HFF-Myc (cell line): ENCODE measurements at regions not wholly inside any gene's neighbourhood (a gene's known extent, or its start where the extent isn't known, plus 50 kb on each side); places are given as distances from the start of the nearest gene placed in this dataset.
"Not testable (repeated sequence)": the region's sequence is repeated elsewhere in the genome, so short reads cannot be mapped to it uniquely, and the experiment has no call there.

Source experiments
- DNase-seq: peaks from one replicate; pipeline ENCODE4 v3.0.0-alpha.2; 2011; ENCODE audit warnings: low read depth; ENCODE audit errors: extremely low read depth
- H3K4me3 ChIP-seq: replicated peaks from 2 replicates; pipeline ENCODE4 v1.5.1; 2011; ENCODE audit warnings: low read depth, mild to moderate bottlenecking, control low read depth, low read length
- CTCF ChIP-seq: IDR thresholded peaks from 2 replicates; pipeline ENCODE4 v1.5.1; 2012; ENCODE audit warnings: mild to moderate bottlenecking, low read depth, low read length, control low read depth; ENCODE audit errors: missing control alignments

GRCh38 chr3:73141525-73141924 lies 80.1 kb downstream of the EBLN2 start:
- no peak for TF ChIP-seq CTCF
- no peak for DNase-seq
- no peak overlapping the region for H3K4me3 ChIP-seq

GRCh38 chr3:73143401-73143800 lies 81.9 kb downstream of the EBLN2 start:
- no peak for TF ChIP-seq CTCF
- no peak for DNase-seq
- H3K4me3 ChIP-seq = no peak overlapping the region

DNA sequence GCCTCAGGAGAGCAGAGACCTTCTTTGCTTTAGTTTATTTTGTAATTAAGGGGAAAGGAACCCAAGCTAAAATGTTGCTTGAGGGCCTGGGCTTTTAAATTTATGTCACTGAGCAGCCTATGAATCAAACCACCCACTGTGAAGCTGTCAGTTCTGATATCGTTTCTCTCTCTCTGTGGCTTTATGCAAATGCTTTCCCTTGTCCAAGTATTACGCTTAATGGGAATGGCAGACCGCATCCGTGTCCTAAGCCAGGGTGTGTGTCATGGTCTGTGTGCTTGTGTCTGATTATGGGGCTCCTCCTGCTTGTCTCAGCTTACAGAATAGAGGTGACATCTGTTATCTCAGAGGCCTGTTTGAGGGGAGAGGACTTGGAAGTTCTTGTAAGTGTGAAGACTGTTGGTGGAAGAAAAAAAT lies 82.4 kb downstream of the EBLN2 start:
- DNase-seq = no peak
- TF ChIP-seq CTCF = no peak
- H3K4me3 ChIP-seq = no peak overlapping the region

DNA sequence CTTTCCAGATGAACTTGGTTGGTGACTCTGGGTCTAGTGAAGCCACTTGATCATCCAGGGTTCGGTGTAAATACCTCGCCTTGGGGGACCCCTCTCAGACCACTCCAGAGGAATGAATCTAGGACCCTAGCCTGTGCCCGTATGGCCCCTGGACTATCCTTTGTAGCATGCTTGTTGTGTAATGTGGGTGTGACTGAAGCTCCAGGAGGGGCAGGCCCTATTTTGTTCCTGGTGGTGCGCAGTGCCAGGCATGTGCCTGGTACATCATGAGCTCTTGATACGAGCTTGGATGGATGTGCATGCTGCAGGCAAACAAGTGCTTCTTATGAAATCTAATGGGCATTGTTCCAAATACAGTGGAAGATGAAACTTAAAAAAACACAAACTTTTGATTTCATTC lies 82.8 kb downstream of the EBLN2 start:
- no peak for DNase-seq
- H3K4me3 ChIP-seq = no peak overlapping the region
- TF ChIP-seq CTCF = no peak

DNA sequence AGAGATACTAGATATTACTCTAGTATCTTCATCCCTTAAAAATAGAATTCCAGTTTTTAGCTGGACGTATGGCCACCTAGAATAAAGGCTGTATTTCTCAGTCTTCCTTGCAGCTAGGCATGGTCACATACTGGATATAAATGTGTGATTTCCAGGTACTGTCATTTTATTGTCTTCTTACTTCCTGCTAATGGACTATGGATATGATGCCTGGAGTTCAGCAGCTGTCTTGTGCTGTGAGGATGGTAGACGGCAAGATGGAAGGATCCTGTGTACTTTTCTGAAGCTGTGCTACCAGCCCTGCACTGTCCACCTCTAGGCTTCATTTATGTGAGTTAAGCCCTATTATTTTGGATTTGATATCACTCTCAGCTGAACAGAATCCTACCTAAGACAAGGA lies 83.4 kb downstream of the EBLN2 start:
- DNase-seq = no peak
- no peak for TF ChIP-seq CTCF
- H3K4me3 ChIP-seq = no peak overlapping the region

- DNase-seq = not testable (repeated sequence)
Observed at GRCh38 chr3:73147479-73147878, 86.0 kb downstream of the EBLN2 start.

DNA sequence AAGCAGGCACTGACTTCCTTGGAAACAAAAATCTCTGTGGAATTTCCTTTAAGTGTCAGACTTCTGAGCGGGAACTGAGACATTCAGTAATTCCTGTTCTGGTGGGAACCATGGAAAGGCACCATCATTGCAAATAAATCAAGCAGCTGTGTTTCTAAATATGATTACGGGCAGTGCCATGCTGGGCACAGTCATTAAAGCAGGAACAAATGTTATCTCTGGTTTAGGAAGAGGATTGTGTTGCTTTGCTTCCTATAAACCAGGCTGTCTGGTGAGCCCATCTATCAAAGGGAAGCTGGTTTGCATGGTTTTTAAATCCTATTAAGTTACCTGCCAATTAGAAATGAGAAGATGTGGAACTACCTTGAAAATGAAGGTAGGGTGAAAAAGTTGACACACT lies 86.7 kb downstream of the EBLN2 start:
- DNase-seq = no peak
- TF ChIP-seq CTCF = no peak
- H3K4me3 ChIP-seq = no peak overlapping the region

More at GRCh38 chr3:73147479-73147878, 86.0 kb downstream of the EBLN2 start:
- not testable (repeated sequence) for H3K4me3 ChIP-seq
